T47D (cell line): ENCODE measurements at regions not wholly inside any gene's neighbourhood (a gene's known extent, or its start where the extent isn't known, plus 50 kb on each side); places are given as distances from the start of the nearest gene placed in this dataset.
A peak's percentile ranks its signal among the peaks of the same experiment; 100 is the strongest.

ENCODE experiments used
- DNase-seq, 2 experiments: peaks; one replicate each; pipeline versions ENCODE4 v3.0.0 to v3.0.0-alpha.2; 2011 to 2012; ENCODE audit warnings: low read depth in 1 of 2, low spot score in 1 of 2
- JUND ChIP-seq: IDR thresholded peaks from 2 replicates; pipeline ENCODE4 v1.6.1; 2012; ENCODE audit warnings: low read depth
- in situ Hi-C: cut with HindIII; loops from 2 replicates; pipeline ENCODE4 v1.10.0; 2016; ENCODE audit warnings: low sequenced_read_pairs, low pct_unique_long_range_greater_than_20kb

DNA sequence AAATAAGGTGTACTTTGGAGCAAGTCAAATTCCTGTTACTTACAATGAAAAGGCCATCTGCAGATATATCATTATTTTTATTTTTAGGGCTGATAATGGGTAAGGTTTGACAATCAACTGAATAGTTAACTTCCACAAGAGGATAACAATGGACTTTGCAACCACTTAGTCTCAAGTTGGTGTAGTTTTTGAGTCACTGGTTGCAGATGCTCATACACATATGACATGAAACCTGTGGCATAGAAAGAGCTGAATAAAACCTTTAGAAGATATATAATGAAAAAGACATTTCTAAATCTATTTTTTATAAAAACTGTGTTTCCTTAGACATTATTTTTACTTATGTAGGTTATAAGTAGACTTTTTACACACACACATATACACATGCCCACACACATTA lies 2110.9 kb downstream of the PCDH7 start:
- no peak for TF ChIP-seq JUND
- DNase-seq = no peak
- in situ Hi-C loops = no loop called here

DNA sequence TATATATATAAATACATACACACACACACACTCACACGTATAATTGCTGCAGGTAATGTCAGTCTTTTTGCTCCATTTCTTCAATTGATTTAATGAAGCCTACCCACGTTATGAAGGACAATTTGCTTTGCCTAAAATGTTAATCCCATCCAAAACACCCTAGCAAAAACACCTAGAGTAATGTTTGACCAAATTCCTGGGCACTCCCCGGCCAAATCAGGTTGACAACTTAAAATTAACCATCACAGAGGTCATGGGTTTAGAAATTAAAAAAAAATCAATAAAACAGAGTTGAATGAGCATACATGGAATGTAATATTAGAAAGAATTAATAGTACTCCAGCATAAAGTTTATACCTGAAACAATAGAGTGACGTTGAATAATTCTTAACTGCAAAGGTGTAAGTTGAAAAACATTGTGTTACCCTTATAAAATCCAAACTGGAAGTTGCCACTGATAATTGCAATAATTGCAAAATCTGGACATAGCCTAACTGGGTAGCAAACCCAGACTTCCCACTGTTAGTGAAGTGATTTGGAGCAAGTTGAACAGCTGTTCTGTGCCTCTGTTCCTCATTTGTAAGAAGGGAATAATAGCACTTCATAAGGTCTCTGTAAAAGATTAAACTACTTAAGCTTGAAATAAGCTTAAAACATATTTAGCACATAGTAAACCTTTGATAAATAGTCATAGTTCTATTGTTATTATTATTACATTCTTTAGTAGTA lies 2120.5 kb downstream of the PCDH7 start:
- DNase-seq = no peak
- in situ Hi-C loops = no loop called here
- TF ChIP-seq JUND = no peak

DNA sequence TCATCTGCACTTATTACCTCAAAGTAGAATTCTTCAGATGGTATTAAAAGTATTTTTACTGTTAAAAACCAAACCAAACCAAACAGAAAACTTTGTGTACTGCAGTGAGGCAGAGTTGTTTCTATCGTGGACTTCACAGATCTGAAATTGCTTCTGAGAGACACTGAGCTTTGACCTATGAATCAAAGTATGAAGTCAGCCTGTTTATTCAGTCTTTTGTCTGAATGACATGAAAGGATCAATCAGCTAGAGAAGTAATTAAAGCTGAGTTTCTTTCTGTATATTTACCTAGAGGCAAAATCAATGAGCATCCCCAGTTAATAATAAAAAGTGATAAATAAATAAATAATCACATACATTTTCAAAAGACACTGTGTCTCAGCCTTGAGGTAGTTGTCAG lies 2121.0 kb downstream of the PCDH7 start:
- DNase-seq = no peak
- no peak for TF ChIP-seq JUND
- in situ Hi-C loops = no loop called here

DNA sequence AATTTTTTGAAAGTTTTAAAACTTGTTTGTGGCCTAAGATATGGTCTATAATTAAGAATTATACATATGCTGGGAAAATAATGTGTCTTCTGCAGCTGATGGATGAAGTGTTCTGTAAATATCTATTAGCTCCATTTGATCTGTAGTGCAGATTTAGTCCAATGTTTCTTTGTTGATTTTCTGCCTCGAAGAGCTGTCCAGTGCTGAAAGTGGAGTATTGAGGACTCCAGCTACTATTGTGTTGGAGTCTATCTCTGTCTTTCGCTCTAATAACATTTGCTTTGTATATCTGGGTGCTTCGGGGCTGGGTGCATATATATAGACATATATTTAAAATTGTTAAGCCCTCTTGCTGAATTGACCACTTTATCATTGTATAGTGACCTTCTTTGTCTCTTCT lies 2127.3 kb downstream of the PCDH7 start:
- no peak for TF ChIP-seq JUND
- in situ Hi-C loops = no loop called here
- DNase-seq = peak in 1 of 2 experiments; percentile 60

DNA sequence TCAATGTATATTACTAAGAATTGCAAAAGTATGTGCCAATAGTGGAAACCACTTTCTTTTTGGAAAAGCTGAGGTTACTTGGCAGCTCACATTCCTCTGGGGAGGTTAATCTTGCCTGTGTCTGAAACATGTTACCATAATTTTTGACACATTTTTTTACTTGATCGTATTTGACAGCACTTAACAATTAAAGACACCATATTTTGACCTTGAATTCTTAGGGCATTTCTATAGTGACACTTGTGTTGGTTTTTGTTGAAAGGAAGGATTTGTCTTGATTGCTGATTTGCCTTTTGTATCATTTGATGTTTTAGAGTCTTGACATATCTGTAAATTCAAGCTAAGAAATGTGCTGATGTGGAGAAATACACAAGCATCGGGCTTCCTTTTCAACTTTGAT lies 2135.5 kb downstream of the PCDH7 start:
- TF ChIP-seq JUND = no peak
- in situ Hi-C loops = no loop called here
- DNase-seq = no peak

DNA sequence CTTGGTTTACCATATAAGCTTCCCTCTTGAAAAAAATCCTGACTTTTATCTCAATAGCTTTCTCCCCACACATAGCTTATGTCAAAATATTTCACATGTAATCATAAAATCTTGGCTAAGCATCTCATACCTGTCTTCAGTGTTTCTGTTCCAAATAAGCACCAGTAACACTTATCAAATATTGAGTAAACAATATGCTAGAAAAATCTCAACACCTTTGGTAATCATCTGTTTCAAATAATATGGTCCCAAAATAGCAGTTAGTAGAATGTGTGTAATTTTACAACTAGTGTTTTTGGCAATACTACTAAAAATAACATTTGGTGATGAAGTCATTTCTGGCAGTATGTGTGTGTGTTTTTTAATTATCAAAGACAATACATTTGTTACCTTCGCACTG lies 2138.2 kb downstream of the PCDH7 start:
- no peak for DNase-seq
- in situ Hi-C loops = no loop called here
- no peak for TF ChIP-seq JUND

DNA sequence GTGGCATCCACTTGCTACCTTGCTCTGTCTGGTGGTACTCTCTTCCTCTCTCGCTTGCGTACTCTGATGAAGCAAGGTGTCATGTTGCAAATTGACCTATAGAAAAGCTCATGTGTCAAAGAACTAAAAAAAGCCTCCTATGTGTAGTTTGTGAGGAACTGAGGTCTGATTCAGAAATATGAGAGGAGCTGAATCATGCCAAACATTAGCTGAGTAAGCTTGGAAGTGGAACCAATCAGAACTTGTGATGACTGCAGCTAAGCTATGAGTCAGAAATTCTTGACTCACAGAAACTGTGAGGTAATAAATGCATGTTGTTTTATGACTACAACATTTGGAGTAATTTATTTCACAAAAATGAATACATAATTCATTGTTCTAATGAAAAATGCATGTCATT lies 2138.8 kb downstream of the PCDH7 start:
- TF ChIP-seq JUND = no peak

DNA sequence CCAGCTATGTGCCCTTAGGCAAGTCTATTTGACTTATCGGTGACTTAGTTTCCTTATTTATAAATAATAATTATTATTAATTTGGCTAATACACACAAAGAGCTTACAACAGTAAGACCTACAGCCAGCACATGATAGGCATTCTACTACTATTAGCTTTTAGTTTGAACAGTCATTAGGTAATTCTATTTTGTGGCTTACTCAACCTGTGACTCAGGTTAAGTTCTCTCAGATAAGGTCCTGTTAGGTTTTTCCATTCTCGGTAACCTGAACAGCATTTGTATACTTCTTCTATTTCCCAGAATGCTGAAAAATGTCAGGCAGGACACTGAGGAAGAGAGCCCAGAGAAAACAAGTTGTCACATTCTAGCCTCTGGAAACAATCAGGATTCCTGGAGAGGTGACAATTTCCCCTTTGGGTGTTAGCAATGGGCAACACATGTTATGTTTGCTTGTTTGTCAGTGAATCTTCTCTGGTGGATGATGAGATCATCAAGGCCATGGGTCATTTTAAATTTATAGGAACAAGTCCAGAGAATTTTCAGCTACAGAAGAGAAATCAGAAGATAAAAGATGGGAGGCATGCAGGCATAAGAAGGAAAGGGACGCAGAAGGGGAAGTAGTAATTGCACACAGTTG lies 2144.7 kb downstream of the PCDH7 start:
- in situ Hi-C loops = no loop called here
- TF ChIP-seq JUND = no peak
- no peak for DNase-seq

More for the DNA sequence above, 2138.8 kb downstream of the PCDH7 start:
- in situ Hi-C loops = no loop called here
- DNase-seq = peak in 1 of 2 experiments; percentile 12

DNA sequence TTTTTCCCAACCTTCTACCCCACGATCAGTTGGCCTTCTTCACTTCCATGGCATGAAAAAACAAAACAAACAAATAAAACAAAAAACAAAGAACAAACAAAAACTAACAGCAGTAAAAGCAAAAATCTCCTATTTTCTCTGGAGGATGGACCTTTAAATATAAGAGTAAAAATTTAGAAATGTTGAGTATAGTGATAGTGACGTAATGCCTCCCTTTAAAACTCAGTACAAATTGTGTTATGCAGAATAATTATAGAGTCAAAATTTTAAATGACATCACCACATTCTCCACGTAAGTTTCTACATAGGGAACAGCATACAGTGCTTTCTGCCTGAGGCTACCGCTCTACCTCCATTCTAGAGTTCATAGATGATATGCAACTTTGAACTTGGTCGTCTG lies 2156.4 kb downstream of the PCDH7 start:
- in situ Hi-C loops = no loop called here
- no peak for TF ChIP-seq JUND
- no peak for DNase-seq

DNA sequence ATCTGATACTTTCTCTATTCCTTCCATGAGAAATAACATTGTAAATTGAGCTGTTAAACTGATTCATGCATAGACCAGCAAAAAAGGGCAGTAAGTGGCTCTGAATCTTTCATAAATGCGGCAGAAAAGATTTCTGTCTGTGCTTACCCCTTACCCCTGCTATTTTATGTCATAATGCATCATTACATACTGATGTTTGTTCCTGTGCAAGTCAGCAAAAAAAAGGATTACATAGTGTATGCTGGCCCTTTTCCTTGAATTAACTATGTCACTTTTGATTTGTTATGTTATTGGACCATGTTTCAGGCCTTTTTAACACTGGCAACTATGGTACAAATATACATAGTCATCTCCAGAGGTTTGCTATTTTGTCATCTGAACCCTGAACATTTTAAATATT lies 2159.7 kb downstream of the PCDH7 start:
- TF ChIP-seq JUND = no peak
- in situ Hi-C loops = no loop called here
- no peak for DNase-seq

DNA sequence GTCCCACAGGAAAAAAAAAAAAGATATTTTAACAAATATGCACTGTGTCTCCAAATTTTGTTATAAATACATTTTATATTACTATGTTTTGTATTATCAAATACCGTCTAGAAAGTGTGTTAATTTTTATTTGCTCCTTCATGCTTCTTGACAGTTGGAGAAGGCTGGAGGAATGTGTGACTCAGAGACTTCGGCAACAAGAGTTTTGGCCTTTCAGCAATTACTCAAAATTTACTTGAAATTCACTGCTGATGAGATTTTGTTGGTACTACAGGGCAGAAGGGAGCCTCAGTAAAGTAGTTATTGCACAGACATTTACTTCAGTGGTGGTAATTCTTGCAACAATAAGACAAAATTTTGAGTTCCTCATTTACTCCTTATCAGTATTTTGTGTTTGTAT lies 2164.0 kb downstream of the PCDH7 start:
- DNase-seq = no peak
- in situ Hi-C loops = no loop called here
- TF ChIP-seq JUND = no peak

DNA sequence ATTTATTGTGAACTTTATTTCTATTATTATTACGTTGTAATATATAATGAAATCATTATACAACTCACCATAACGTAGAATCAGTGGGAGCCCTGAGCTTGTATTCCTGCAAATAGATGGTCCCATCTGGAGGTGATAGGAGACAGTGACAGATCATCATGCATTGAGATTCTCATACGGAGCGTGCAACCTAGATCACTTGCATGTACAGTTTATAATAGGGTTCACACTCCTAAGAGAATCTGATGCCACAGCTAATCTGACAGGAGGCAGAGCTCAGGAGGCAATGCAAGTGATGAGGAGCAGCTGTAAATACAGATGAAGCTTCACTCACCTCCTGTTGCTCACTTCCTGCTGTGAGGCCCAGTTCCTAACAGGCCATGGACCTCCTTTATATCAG lies 2170.2 kb downstream of the PCDH7 start:
- DNase-seq = no peak
- no peak for TF ChIP-seq JUND
- in situ Hi-C loops = no loop called here

DNA sequence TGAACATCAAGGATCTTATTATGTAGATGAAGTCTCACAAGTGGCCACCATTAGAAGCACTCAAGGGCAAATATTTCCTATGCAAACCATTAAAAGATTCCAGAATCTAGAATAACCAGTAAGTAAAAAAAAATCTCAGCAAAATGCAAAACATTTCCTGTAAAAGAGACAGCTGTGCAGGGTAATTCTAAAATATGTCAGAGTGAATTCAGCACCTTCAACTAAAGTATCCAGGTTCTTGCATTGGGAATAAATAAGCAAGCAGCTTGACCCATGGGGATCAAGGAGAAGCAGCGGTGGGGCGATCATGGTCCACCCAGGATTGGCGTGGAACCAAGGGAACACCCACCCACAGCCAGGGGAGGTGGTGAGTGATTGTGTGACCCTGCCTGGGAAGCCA lies 2188.9 kb downstream of the PCDH7 start:
- no peak for DNase-seq
- in situ Hi-C loops = no loop called here
- TF ChIP-seq JUND = no peak

DNA sequence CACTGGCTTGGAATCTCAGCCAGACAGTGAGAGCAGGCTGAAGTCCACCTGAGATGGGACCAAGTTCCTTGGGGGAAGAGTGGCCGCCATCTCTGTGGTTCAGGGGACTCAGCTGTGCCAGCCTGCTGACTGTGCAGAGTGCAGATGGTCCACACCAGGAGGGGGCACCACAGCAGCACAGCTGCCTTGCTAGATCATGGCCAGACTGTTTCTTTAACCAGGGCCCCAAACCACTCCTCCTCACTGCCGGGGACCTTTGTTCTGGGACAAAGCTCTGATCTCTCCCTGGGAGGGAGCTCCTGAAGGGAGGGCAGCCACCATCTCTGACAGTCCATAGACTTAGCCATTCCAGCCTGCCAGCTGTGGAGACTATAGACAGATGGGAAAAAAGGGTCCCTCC lies 2189.6 kb downstream of the PCDH7 start:
- in situ Hi-C loops = no loop called here
- no peak for DNase-seq
- TF ChIP-seq JUND = no peak
